ENCODE measurements at regions not wholly inside any gene's neighbourhood (a gene's known extent, or its start where the extent isn't known, plus 50 kb on each side); places are given as distances from the start of the nearest gene placed in this dataset.

- DNase-seq (ENCODE audit: low read depth): no peak
Observed at GRCh38 chr3:150022381-150023238, 51.9 kb upstream of the PFN2 start.

- DNase-seq (ENCODE audit: low read depth): no peak
Observed at GRCh38 chr3:150020527-150020926, 49.8 kb upstream of the PFN2 start.
